Esophagus muscularis mucosa (tissue), 4 donors: ENCODE measurements at regions not wholly inside any gene's neighbourhood (a gene's known extent, or its start where the extent isn't known, plus 50 kb on each side); places are given as distances from the start of the nearest gene placed in this dataset.

ENCODE experiments used
- DNase-seq: peaks from one replicate; pipeline ENCODE4 v3.0.0-alpha.2; 2017; ENCODE audit errors: extremely low spot score
- H3K27ac ChIP-seq, 4 donors: fragments of 200-600 bp; sonication (generic); replicated peaks in 1 of 4; 1 replicate in 3 of 4; 2 replicates in 1 of 4; pipeline ENCODE4 v1.5.1; 2016 to 2019; ENCODE audit warnings: mild to moderate bottlenecking in 1 of 4
- H3K27me3 ChIP-seq, 4 donors: fragments of 200-600 bp; sonication (generic); one replicate each; pipeline versions ENCODE4 v1.5.1 to v1.6.0; 2016 to 2019
- H3K36me3 ChIP-seq, 4 donors: fragments of 200-600 bp; sonication (generic); one replicate each; pipeline ENCODE4 v1.5.1; 2016 to 2019
- H3K4me1 ChIP-seq, 4 donors: fragments of 200-600 bp; sonication (generic); one replicate each; pipeline ENCODE4 v1.5.1; 2016 to 2019
- H3K4me3 ChIP-seq, 4 donors: fragments of 200-600 bp; sonication (generic); 1 replicate in 2 of 4; 2 replicates in 2 of 4; pipeline ENCODE4 v1.5.1; 2016 to 2019; ENCODE audit warnings: mild to moderate bottlenecking in 4 of 4, moderate library complexity in 1 of 4
- H3K9me3 ChIP-seq, 4 donors: fragments of 200-600 bp; sonication (generic); 1 replicate in 3 of 4; 2 replicates in 1 of 4; pipeline ENCODE4 v1.5.1; 2016 to 2019
- CTCF ChIP-seq, 3 experiments: fragments of 200-600 bp in 2 of 3; fragments of 450-650 bp in 1 of 3; sonication (generic) in 2 of 3; IDR thresholded peaks; one replicate each; pipeline ENCODE4 v1.5.1; 2017 to 2019; ENCODE audit warnings: antibody characterized with exemption in 3 of 3, mild to moderate bottlenecking in 2 of 3, moderate library complexity in 1 of 3
- EP300 ChIP-seq: sonication (generic); formaldehyde crosslinking; IDR thresholded peaks from one replicate; pipeline ENCODE4 v1.6.1; 2017; ENCODE audit warnings: antibody characterized with exemption
- POLR2A ChIP-seq: fragments of 450-650 bp; IDR thresholded peaks from one replicate; pipeline ENCODE4 v1.6.1; 2017; ENCODE audit warnings: antibody characterized with exemption, moderate library complexity, mild to moderate bottlenecking, low read depth
- POLR2AphosphoS5 ChIP-seq, 2 donors: sonication (generic); formaldehyde crosslinking; IDR thresholded peaks; one replicate each; pipeline ENCODE4 v1.6.1; 2017; ENCODE audit warnings: antibody characterized with exemption in 2 of 2
- WGBS: methylation state at CpG from one replicate; pipeline ENCODE4 v1.1.5; 2018; 5-methylcytosine and 5-hydroxymethylcytosine counted together
- intact Hi-C: fragments of 100-400 bp; cut with DNase I; formaldehyde crosslinking; loops from one replicate; pipeline ENCODE4 v1.15.1; 2023

- DNase-seq, result no peak
- intact Hi-C loops, result no loop called here
- Histone ChIP-seq H3K4me3 (no peak overlapping the region), H3K27ac (no peak overlapping the region), H3K36me3 (no peaks in the 10 kb centered on the region), H3K9me3 (peaks cover 0 to 6% (median 0%) of the 10 kb centered on the region in 4 donors), H3K4me1 (peaks cover 10 to 41% (median 24%) of the 10 kb centered on the region in 4 donors), H3K27me3 (no peaks in the 10 kb centered on the region)
- WGBS, result 100% methylated on average over 2 of the region's 2 CpGs
- TF ChIP-seq EP300 (no peak), CTCF (IDR thresholded peaks at IDR 0.05) (no peak), POLR2AphosphoS5 (IDR thresholded peaks at IDR 0.05) (no peak), POLR2A (no peak)
Observed at GRCh38 chr6:12418946-12419345, 128.8 kb downstream of the EDN1 start.

GRCh38 chr6:12419631-12420272, 129.6 kb downstream of the EDN1 start:
- no peak overlapping the region for H3K27ac ChIP-seq
- H3K4me3 ChIP-seq, result no peak overlapping the region
- WGBS, result 60% methylated on average over 3 of the region's 3 CpGs
- intact Hi-C loops, result loop anchor here (10.0 kb wide), 1 partner anchor 165 kb away; no protein-coding TSS in a partner anchor
- TF ChIP-seq EP300 (no peak), POLR2AphosphoS5 (IDR thresholded peaks at IDR 0.05) (no peak), CTCF (IDR thresholded peaks at IDR 0.05) (no peak), POLR2A (no peak)
- H3K36me3 ChIP-seq, result no peaks in the 10 kb centered on the region
- no peak for DNase-seq
- peaks cover 11 to 45% (median 26%) of the 10 kb centered on the region in 4 donors for H3K4me1 ChIP-seq
- no peaks in the 10 kb centered on the region for H3K27me3 ChIP-seq
- peaks cover 0 to 6% (median 0%) of the 10 kb centered on the region in 4 donors for H3K9me3 ChIP-seq

GRCh38 chr6:12420626-12421025, 130.5 kb downstream of the EDN1 start:
- WGBS, result 92% methylated on average over 5 of the region's 5 CpGs
- Histone ChIP-seq H3K27me3 (no peaks in the 10 kb centered on the region), H3K4me1 (peaks cover 11 to 46% (median 26%) of the 10 kb centered on the region in 4 donors), H3K36me3 (no peaks in the 10 kb centered on the region), H3K27ac (peak overlapping the region in 2 of 4 donors; percentile 2 to 30), H3K4me3 (no peak overlapping the region), H3K9me3 (peaks cover 0 to 6% (median 0%) of the 10 kb centered on the region in 4 donors)
- no peak for DNase-seq
- intact Hi-C loops, result loop anchor here (10.0 kb wide), 1 partner anchor 164 kb away; no protein-coding TSS in a partner anchor
- TF ChIP-seq POLR2A (no peak), POLR2AphosphoS5 (IDR thresholded peaks at IDR 0.05) (no peak), CTCF (IDR thresholded peaks at IDR 0.05) (no peak), EP300 (no peak)

DNA sequence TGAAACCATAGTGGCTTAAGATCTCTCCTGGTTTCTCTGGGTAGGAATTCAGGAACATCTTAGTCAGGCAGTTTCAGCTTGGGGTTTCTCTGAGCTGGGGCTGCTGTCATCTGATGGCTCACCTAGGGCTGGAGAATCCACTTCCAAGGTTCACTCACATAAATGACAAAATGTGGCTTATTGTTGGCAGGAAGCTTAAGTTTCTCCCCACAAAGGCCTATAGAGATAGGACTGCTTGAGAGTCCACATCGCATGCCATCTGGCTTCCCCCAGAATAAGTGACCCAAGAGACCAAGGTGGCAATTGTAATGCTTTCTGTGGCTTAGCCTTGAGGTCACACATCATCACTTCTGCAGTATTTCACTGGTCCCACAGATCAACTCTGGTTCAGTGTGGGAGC, 131.4 kb downstream of the EDN1 start:
- TF ChIP-seq POLR2AphosphoS5 (IDR thresholded peaks at IDR 0.05) (no peak), EP300 (no peak)
- intact Hi-C loops, result loop anchor here (10.0 kb wide), 1 partner anchor 163 kb away; no protein-coding TSS in a partner anchor
- H3K9me3 ChIP-seq, result peaks cover 0 to 6% (median 0%) of the 10 kb centered on the region in 4 donors
- peak overlapping the region; percentile 15 to 75 (median 66) for H3K27ac ChIP-seq
- H3K27me3 ChIP-seq, result no peaks in the 10 kb centered on the region
- no peak for DNase-seq
- WGBS, result 93% methylated on average over 1 of the region's 1 CpG
- no peak overlapping the region for H3K4me3 ChIP-seq
- H3K36me3 ChIP-seq, result no peaks in the 10 kb centered on the region
- peaks cover 11 to 43% (median 25%) of the 10 kb centered on the region in 4 donors for H3K4me1 ChIP-seq

DNA sequence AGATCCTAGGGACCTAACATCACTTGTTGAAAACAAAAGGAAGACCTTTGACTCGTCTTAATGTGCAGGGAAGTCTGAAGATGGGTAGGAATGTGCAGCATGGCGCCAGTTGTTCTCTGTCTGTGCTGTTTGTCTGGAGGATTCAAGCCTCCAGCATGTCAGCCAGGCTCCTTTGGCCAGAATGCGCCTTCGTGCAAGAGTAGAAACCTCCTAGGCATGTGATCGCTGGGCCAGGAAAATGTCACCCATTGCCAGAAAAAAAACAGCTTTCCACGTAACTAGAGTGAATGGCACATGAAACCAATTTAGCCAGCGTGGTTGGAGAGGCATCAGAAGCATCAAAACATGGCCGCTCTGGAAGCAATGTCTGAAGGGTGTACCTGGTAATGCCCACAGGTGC, 132.7 kb downstream of the EDN1 start:
- H3K27ac ChIP-seq, result peak overlapping the region; percentile 15 to 75 (median 66)
- no peaks in the 10 kb centered on the region for H3K36me3 ChIP-seq
- H3K4me3 ChIP-seq, result no peak overlapping the region
- TF ChIP-seq CTCF (IDR thresholded peaks at IDR 0.05) (no peak), POLR2AphosphoS5 (IDR thresholded peaks at IDR 0.05) (peak; percentile 63 to 76), EP300 (no peak), POLR2A (no peak)
- intact Hi-C loops, result loop anchor here (10.0 kb wide), 1 partner anchor 162 kb away; no protein-coding TSS in a partner anchor
- no peak for DNase-seq
- no peaks in the 10 kb centered on the region for H3K27me3 ChIP-seq
- WGBS, result 53% methylated on average over 8 of the region's 8 CpGs
- H3K4me1 ChIP-seq, result peaks cover 11 to 55% (median 30%) of the 10 kb centered on the region in 4 donors
- peaks cover 0 to 6% (median 0%) of the 10 kb centered on the region in 4 donors for H3K9me3 ChIP-seq
